ENCODE measurements at regions not wholly inside any gene's neighbourhood (a gene's known extent, or its start where the extent isn't known, plus 50 kb on each side); places are given as distances from the start of the nearest gene placed in this dataset.

- H3K4me3 Mint-ChIP-seq, result no peak overlapping the region
- no peaks in the 10 kb centered on the region for H3K9me3 Mint-ChIP-seq
- no peak for DNase-seq
- peak overlapping the region; percentile 83 for H3K27ac Mint-ChIP-seq
- peaks cover 54% of the 10 kb centered on the region for H3K4me1 Mint-ChIP-seq
- H3K27me3 Mint-ChIP-seq (ENCODE audit: low read depth, poor library complexity), result peaks cover 8% of the 10 kb centered on the region
- H3K36me3 Mint-ChIP-seq (ENCODE audit: low read depth), result no peaks in the 10 kb centered on the region
- TF ChIP-seq, protein P1, sequence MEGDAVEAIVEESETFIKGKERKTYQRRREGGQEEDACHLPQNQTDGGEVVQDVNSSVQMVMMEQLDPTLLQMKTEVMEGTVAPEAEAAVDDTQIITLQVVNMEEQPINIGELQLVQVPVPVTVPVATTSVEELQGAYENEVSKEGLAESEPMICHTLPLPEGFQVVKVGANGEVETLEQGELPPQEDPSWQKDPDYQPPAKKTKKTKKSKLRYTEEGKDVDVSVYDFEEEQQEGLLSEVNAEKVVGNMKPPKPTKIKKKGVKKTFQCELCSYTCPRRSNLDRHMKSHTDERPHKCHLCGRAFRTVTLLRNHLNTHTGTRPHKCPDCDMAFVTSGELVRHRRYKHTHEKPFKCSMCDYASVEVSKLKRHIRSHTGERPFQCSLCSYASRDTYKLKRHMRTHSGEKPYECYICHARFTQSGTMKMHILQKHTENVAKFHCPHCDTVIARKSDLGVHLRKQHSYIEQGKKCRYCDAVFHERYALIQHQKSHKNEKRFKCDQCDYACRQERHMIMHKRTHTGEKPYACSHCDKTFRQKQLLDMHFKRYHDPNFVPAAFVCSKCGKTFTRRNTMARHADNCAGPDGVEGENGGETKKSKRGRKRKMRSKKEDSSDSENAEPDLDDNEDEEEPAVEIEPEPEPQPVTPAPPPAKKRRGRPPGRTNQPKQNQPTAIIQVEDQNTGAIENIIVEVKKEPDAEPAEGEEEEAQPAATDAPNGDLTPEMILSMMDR (IDR thresholded peaks at IDR 0.05), result no peak
Observed at GRCh38 chr2:126507425-126507911, 148.5 kb upstream of the GYPC start.

DNA sequence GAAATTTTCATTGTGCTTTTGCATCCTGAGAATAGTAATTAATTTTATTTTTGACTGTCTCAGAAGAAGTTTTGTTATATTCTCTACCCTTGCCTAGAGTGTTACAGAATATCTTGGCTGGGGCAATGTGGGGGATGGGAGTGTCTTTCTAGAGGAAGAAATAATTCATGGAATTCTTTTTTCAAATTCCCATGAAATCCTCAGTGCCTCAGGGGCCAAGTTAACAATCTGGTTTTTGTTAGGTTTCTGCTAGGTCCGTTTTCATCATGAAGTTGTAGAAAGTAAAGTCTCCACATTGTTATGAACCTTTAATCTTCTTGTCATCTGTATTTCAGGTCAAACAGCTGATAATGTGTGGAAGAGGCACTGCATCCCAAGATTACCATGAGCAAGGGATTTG, 145.6 kb upstream of the GYPC start:
- no peak overlapping the region for H3K27ac Mint-ChIP-seq
- peaks cover 54% of the 10 kb centered on the region for H3K4me1 Mint-ChIP-seq
- no peak for DNase-seq
- no peak overlapping the region for H3K4me3 Mint-ChIP-seq
- H3K9me3 Mint-ChIP-seq, result peaks cover 4% of the 10 kb centered on the region
- H3K27me3 Mint-ChIP-seq (ENCODE audit: low read depth, poor library complexity), result peaks cover 8% of the 10 kb centered on the region
- no peaks in the 10 kb centered on the region for H3K36me3 Mint-ChIP-seq (ENCODE audit: low read depth)
- TF ChIP-seq, protein P1 (IDR thresholded peaks at IDR 0.05), result no peak

- Mint-ChIP-seq H3K9me3 (peaks cover 5% of the 10 kb centered on the region), H3K27ac (no peak overlapping the region), H3K27me3 (ENCODE audit: low read depth, poor library complexity) (peaks cover 8% of the 10 kb centered on the region), H3K4me1 (peaks cover 48% of the 10 kb centered on the region), H3K36me3 (ENCODE audit: low read depth) (no peaks in the 10 kb centered on the region), H3K4me3 (no peak overlapping the region)
- no peak for DNase-seq
- TF ChIP-seq, protein P1 (IDR thresholded peaks at IDR 0.05), result no peak
Observed at GRCh38 chr2:126510960-126511359, 145.0 kb upstream of the GYPC start.

- no peak for DNase-seq
Observed at GRCh38 chr2:126512026-126512425, 143.9 kb upstream of the GYPC start.

GRCh38 chr2:126513033-126513432, 142.9 kb upstream of the GYPC start:
- Mint-ChIP-seq H3K9me3 (peaks cover 5% of the 10 kb centered on the region), H3K4me1 (peaks cover 29% of the 10 kb centered on the region), H3K4me3 (no peak overlapping the region), H3K36me3 (ENCODE audit: low read depth) (no peaks in the 10 kb centered on the region), H3K27ac (no peak overlapping the region), H3K27me3 (ENCODE audit: low read depth, poor library complexity) (peaks cover 5% of the 10 kb centered on the region)
- DNase-seq, result no peak
- TF ChIP-seq, protein P1 (IDR thresholded peaks at IDR 0.05), result no peak

More at GRCh38 chr2:126512026-126512425, 143.9 kb upstream of the GYPC start:
- H3K27ac Mint-ChIP-seq, result peak overlapping the region; percentile 90
- peaks cover 5% of the 10 kb centered on the region for H3K27me3 Mint-ChIP-seq (ENCODE audit: low read depth, poor library complexity)
- no peak overlapping the region for H3K4me3 Mint-ChIP-seq
- peaks cover 5% of the 10 kb centered on the region for H3K9me3 Mint-ChIP-seq
- no peaks in the 10 kb centered on the region for H3K36me3 Mint-ChIP-seq (ENCODE audit: low read depth)
- peaks cover 37% of the 10 kb centered on the region for H3K4me1 Mint-ChIP-seq
- TF ChIP-seq, protein P1 (IDR thresholded peaks at IDR 0.05), result no peak

GRCh38 chr2:126515471-126515870, 140.5 kb upstream of the GYPC start:
- H3K4me3 Mint-ChIP-seq, result no peak overlapping the region
- peaks cover 5% of the 10 kb centered on the region for H3K9me3 Mint-ChIP-seq
- no peak for DNase-seq
- no peak overlapping the region for H3K27ac Mint-ChIP-seq
- TF ChIP-seq, protein P1 (IDR thresholded peaks at IDR 0.05), result no peak
- peaks cover 8% of the 10 kb centered on the region for H3K27me3 Mint-ChIP-seq (ENCODE audit: low read depth, poor library complexity)
- no peaks in the 10 kb centered on the region for H3K36me3 Mint-ChIP-seq (ENCODE audit: low read depth)
- peaks cover 10% of the 10 kb centered on the region for H3K4me1 Mint-ChIP-seq

Data from nephron progenitor cell (in vitro differentiated cells).